K562 (cell line): ENCODE measurements at regions not wholly inside any gene's neighbourhood (a gene's known extent, or its start where the extent isn't known, plus 50 kb on each side); places are given as distances from the start of the nearest gene placed in this dataset.

ENCODE experiments used
- ATAC-seq: fragments of 200-7000 bp; cut with Tn5 transposase; 3 replicates; pipeline ENCODE4 v1.9.1; 2020; ENCODE audit warnings: moderate library complexity
- BruUV-seq: library from RNA; stranded (reverse); fragments of 400-500 nt; replicated peaks from 2 replicates; lab custom pipeline; 2021; lab: Mats Ljungman, UMichigan
- CTCF ChIA-PET: fragments of 300-600 bp; formaldehyde crosslinking; extraction: SDS; loops from one replicate; lab custom pipeline; 2021; ENCODE audit warnings: low intra/inter-chr PET ratio; lab: Yijun Ruan, JAX
- POLR2A ChIA-PET: fragments of 300-600, 350-650 bp; sonication (Branson Sonifier 250); formaldehyde crosslinking; extraction: SDS; loops from one replicate; lab custom pipeline; 2021; ENCODE audit warnings: antibody characterized with exemption, inconsistent platforms; lab: Yijun Ruan, JAX
- DNase-seq, 4 experiments: peaks; one replicate each; pipeline versions ENCODE4 v3.0.0 to v3.0.0-alpha.2; 2011 to 2018; ENCODE audit warnings: low spot score in 3 of 4, mixed read lengths in 3 of 4; ENCODE audit errors: extremely low read depth in 1 of 4
- FAIRE-seq: peaks from 2 replicates; lab custom pipeline; 2011; peaks lifted over from hg19 to GRCh38; lab: Jason Lieb, UNC
- H2AFZ ChIP-seq: 2 replicates; pipeline ENCODE4 v1.6.0; 2011; ENCODE audit warnings: low read depth, low read length, control low read depth, inconsistent platforms
- H3K27ac ChIP-seq: fragments of 200-600 bp; 3 replicates; pipeline ENCODE4 v1.8.0; 2011; ENCODE audit warnings: low read depth, mild to moderate bottlenecking, control low read depth, inconsistent platforms, low read length, moderate library complexity, mixed read lengths; ENCODE audit errors: extremely low read depth
- H3K27me3 ChIP-seq, 2 experiments: fragments of 300-600 bp in 1 of 2; 2 replicates in 1 of 2; 3 replicates in 1 of 2; pipeline versions ENCODE4 v1.6.0 to v1.8.0; 2011; ENCODE audit warnings: inconsistent platforms in 2 of 2, low read length in 2 of 2, mild to moderate bottlenecking in 1 of 2, mixed read lengths in 1 of 2, moderate library complexity in 1 of 2; ENCODE audit not compliant: control insufficient read depth in 2 of 2, insufficient read depth in 2 of 2
- H3K36me3 ChIP-seq: fragments of 300-600 bp; 3 replicates; pipeline ENCODE4 v1.8.0; 2011; ENCODE audit warnings: mild to moderate bottlenecking, low read length, inconsistent platforms; ENCODE audit not compliant: control insufficient read depth, insufficient read depth
- H3K4me1 ChIP-seq, 2 experiments: fragments of 200-600 bp in 1 of 2; replicated peaks in 1 of 2; 2 replicates in 1 of 2; 3 replicates in 1 of 2; pipeline versions ENCODE4 v1.5.1 to v1.8.0; 2011; ENCODE audit warnings: inconsistent platforms in 2 of 2, low read length in 2 of 2, mild to moderate bottlenecking in 1 of 2, mixed read lengths in 1 of 2, moderate library complexity in 1 of 2; ENCODE audit not compliant: control insufficient read depth in 2 of 2, insufficient read depth in 2 of 2
- H3K4me2 ChIP-seq: 2 replicates; pipeline ENCODE4 v1.6.1; 2011; ENCODE audit warnings: low read length, control low read depth, inconsistent platforms, mixed read lengths; ENCODE audit not compliant: insufficient read depth
- H3K4me3 ChIP-seq: fragments of 200-600 bp; sonication (generic), shearing (Covaris generic); 2 replicates; pipeline ENCODE4 v1.5.1; 2016; ENCODE audit warnings: control low read depth, inconsistent platforms
- H3K79me2 ChIP-seq: fragments of 200-600 bp; 3 replicates; pipeline ENCODE4 v1.8.0; 2011; ENCODE audit warnings: low read length, inconsistent platforms; ENCODE audit not compliant: control insufficient read depth, insufficient read depth
- H3K9ac ChIP-seq, 2 experiments: 2 replicates each; pipeline versions ENCODE4 v1.6.0 to v1.6.1; 2011; ENCODE audit warnings: low read depth in 2 of 2, low read length in 2 of 2, control low read depth in 1 of 2, inconsistent platforms in 1 of 2, mild to moderate bottlenecking in 1 of 2, mixed read lengths in 1 of 2; ENCODE audit not compliant: insufficient read depth in 1 of 2
- H3K9me1 ChIP-seq: one replicate; pipeline ENCODE4 v1.6.0; 2011; ENCODE audit warnings: inconsistent platforms, mild to moderate bottlenecking, low read length, moderate library complexity; ENCODE audit not compliant: control insufficient read depth, insufficient read depth
- H3K9me3 ChIP-seq: replicated peaks from 2 replicates; pipeline ENCODE4 v1.5.1; 2011; ENCODE audit warnings: low read depth, low read length, inconsistent platforms; ENCODE audit not compliant: control insufficient read depth, insufficient read depth
- H4K20me1 ChIP-seq: replicated peaks from 2 replicates; pipeline ENCODE4 v1.6.1; 2011; ENCODE audit warnings: low read length, inconsistent platforms, mixed read lengths; ENCODE audit not compliant: control insufficient read depth, insufficient read depth
- ARHGAP35 ChIP-seq: fragments of 450-650 bp; IDR thresholded peaks from 2 replicates; pipeline ENCODE4 v1.6.1; 2018; ENCODE audit not compliant: partially characterized antibody
- BCL6 ChIP-seq: fragments of 250-450 bp; sonication (Bioruptor Pico); IDR thresholded peaks from 2 replicates; pipeline ENCODE4 v1.4.0; 2020
- CREBBP ChIP-seq: IDR thresholded peaks from one replicate; pipeline ENCODE4 v1.6.1; 2012; ENCODE audit warnings: low read depth, mild to moderate bottlenecking, control low read depth, inconsistent platforms, low read length
- GABPA ChIP-seq: fragments of 200-800 bp; sonication (Bioruptor generic); conservative IDR thresholded peaks from 2 replicates; pipeline ENCODE4 v1.6.1; 2016; ENCODE audit warnings: low read depth, missing genetic modification characterization, missing compliant biosample characterization
- GATA2 ChIP-seq: sonication (generic); formaldehyde crosslinking; IDR thresholded peaks from 2 replicates; pipeline ENCODE4 v1.4.0; 2020; ENCODE audit warnings: mild to moderate bottlenecking, missing genetic modification reagents
- NR2C1 ChIP-seq, 2 experiments: fragments of 450-650 bp; IDR thresholded peaks; 2 replicates each; pipeline ENCODE4 v1.6.1; 2017; ENCODE audit warnings: mild to moderate bottlenecking in 2 of 2, antibody characterized with exemption in 1 of 2, inconsistent platforms in 1 of 2, missing compliant biosample characterization in 1 of 2, missing genetic modification characterization in 1 of 2
- PHB ChIP-seq: fragments of 250-450 bp; sonication (Bioruptor Pico); IDR thresholded peaks from 2 replicates; pipeline ENCODE4 v1.5.0; 2021
- PHTF2 ChIP-seq: fragments of 250-450 bp; sonication (Bioruptor Pico); IDR thresholded peaks from 2 replicates; pipeline ENCODE4 v1.5.0; 2021; ENCODE audit warnings: mild to moderate bottlenecking
- SETDB1 ChIP-seq: IDR thresholded peaks from one replicate; pipeline ENCODE4 v1.6.1; 2012; ENCODE audit warnings: low read length, control low read depth, inconsistent platforms
- SRF ChIP-seq, 2 experiments: fragments of 250-450, 450-650 bp in 1 of 2; sonication (Bioruptor Pico) in 1 of 2; sonication (generic) in 1 of 2; formaldehyde crosslinking; IDR thresholded peaks; 2 replicates each; pipeline versions ENCODE4 v1.5.0 to v1.5.1; 2020 to 2022; ENCODE audit warnings: mild to moderate bottlenecking in 1 of 2, missing genetic modification reagents in 1 of 2
- TAF9B ChIP-seq: fragments of 450-650 bp; IDR thresholded peaks from 2 replicates; pipeline ENCODE4 v1.6.1; 2018; ENCODE audit warnings: mild to moderate bottlenecking; ENCODE audit not compliant: partially characterized antibody
- ZNF175 ChIP-seq: fragments of 200-800 bp; sonication (Bioruptor generic); IDR thresholded peaks from 2 replicates; pipeline ENCODE4 v1.6.1; 2016; ENCODE audit warnings: low read depth, mild to moderate bottlenecking, missing genetic modification characterization, missing compliant biosample characterization
- ZNF780A ChIP-seq: fragments of 250-450 bp; sonication (Bioruptor Pico); IDR thresholded peaks from 2 replicates; pipeline ENCODE4 v1.5.0; 2021; ENCODE audit warnings: mild to moderate bottlenecking
- WGBS: fragments of 100-300 bp; shearing (Covaris generic); methylation state at CpG from one replicate; pipeline ENCODE4 v1.1.6; 2016; ENCODE audit warnings: low coverage, mixed read lengths; ENCODE audit not compliant: insufficient coverage; ENCODE audit errors: missing lambda C conversion rate; 5-methylcytosine and 5-hydroxymethylcytosine counted together
- in situ Hi-C: fragments of 300-500 bp; cut with MboI; formaldehyde crosslinking; loops from 4 replicates; pipeline ENCODE4 v1.15.0; 2018; ENCODE audit warnings: inconsistent platforms, mixed read lengths
- intact Hi-C: fragments of 100-400 bp; cut with micrococcal nuclease; formaldehyde crosslinking; loops from 2 replicates; pipeline ENCODE4 v1.14.2; 2022
- TF ChIP-seq, protein P1 (sequence below), 2 experiments: fragments of 450-650 bp in 1 of 2; IDR thresholded peaks; 2 replicates each; pipeline ENCODE4 v1.6.1; 2011 to 2017; ENCODE audit warnings: low read depth in 2 of 2, antibody characterized with exemption in 1 of 2, borderline replicate concordance in 1 of 2, low read length in 1 of 2, mild to moderate bottlenecking in 1 of 2, mixed read lengths in 1 of 2; ENCODE audit not compliant: control insufficient read depth in 1 of 2

DNA sequence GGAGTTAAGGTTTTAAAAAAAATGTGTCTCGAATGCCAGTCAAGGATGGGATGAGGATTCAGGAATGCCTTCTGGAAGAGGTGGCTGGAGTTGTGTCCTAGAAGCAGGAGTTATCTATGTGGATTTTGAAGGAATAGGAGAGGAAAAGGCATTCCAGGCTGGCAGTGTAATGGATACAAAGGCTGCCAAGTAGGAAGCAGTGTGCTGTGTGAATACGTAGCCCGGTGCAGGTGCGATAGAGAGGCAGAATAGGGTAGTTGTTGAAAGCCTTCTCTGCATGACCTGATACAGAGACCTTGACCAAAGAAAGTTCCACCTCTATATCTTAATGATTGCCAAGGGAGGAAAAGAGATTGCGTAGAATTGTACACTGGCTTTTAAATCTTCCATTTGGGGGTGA lies 128.1 kb upstream of the ITGB1 start:
- Histone ChIP-seq H3K9ac (no peak overlapping the region), H3K9me1 (no peaks in the 10 kb centered on the region), H3K4me2 (no peak overlapping the region), H3K79me2 (no peaks in the 10 kb centered on the region), H3K4me1 (no peaks in the 10 kb centered on the region), H3K9me3 (no peaks in the 10 kb centered on the region), H2AFZ (no peak overlapping the region), H4K20me1 (no peaks in the 10 kb centered on the region), H3K36me3 (no peaks in the 10 kb centered on the region), H3K27ac (no peak overlapping the region), H3K4me3 (no peak overlapping the region), H3K27me3 (peaks cover 5 to 10% of the 10 kb centered on the region in 2 experiments; a peak in 3 of 5 replicates)
- in situ Hi-C loops = no loop called here
- BruUV-seq = no TSS peak
- ATAC-seq (no peak), FAIRE-seq (no peak), DNase-seq (no peak)
- CTCF ChIA-PET = no interaction called here
- intact Hi-C loops = no loop called here
- no peak for TF ChIP-seq SRF (CRISPR knock-in tag; IDR thresholded peaks at IDR 0.05)
- no peak for TF ChIP-seq PHB (CRISPR knock-in tag)
- TF ChIP-seq BCL6 (CRISPR knock-in tag) = no peak
- TF ChIP-seq CREBBP = no peak
- 0% methylated on average over 5 of the region's 5 CpGs for WGBS
- POLR2A ChIA-PET = no interaction called here

DNA sequence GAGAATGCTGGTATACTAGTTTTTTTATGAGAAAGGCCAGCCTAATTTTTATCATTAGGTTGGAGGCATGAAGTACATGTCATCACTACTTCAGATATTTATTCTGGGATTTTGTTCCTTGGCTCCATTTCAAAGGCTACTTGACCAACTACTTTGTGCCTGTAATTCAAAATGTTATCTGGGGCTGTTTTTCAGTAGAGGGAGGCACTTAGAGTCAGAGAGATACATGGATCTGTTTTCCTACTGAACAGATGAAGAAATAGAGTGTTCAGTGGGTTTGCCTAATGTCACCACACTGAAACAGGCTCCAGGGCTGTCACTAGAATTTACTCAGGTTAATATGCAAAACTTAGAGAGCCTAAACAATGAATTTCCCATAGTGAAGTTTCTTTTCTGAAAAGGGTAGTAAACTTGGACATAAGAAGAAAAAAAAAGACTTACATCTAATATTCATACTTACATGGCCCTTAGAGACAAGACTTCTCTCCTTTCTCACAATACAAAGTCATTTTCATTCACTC lies 127.3 kb upstream of the ITGB1 start:
- ChIA-PET POLR2A (no interaction called here), CTCF (interaction anchor here (0.7 kb wide), 1 partner anchor 930 kb away, joined by 3 read pairs; no protein-coding TSS in a partner anchor)
- Histone ChIP-seq H3K4me2 (no peak overlapping the region), H2AFZ (no peak overlapping the region), H3K9me1 (no peaks in the 10 kb centered on the region), H3K27me3 (peaks cover 5 to 10% of the 10 kb centered on the region in 2 experiments; a peak in 3 of 5 replicates), H3K36me3 (no peaks in the 10 kb centered on the region), H3K4me3 (no peak overlapping the region), H3K27ac (no peak overlapping the region), H3K79me2 (no peaks in the 10 kb centered on the region), H3K9me3 (no peaks in the 10 kb centered on the region), H3K4me1 (no peaks in the 10 kb centered on the region), H3K9ac (no peak overlapping the region), H4K20me1 (no peaks in the 10 kb centered on the region)
- TF ChIP-seq GABPA (tag) (no peak), ARHGAP35 (no peak), TAF9B (no peak), ZNF175 (CRISPR knock-in tag) (no peak), PHTF2 (CRISPR knock-in tag) (no peak), ZNF780A (CRISPR knock-in tag) (no peak), GATA2 (no peak), SETDB1 (no peak), NR2C1 (IDR thresholded peaks at IDR 0.05) (no peak), NR2C1 (tag; IDR thresholded peaks at IDR 0.05) (no peak)
- TF ChIP-seq, protein P1, sequence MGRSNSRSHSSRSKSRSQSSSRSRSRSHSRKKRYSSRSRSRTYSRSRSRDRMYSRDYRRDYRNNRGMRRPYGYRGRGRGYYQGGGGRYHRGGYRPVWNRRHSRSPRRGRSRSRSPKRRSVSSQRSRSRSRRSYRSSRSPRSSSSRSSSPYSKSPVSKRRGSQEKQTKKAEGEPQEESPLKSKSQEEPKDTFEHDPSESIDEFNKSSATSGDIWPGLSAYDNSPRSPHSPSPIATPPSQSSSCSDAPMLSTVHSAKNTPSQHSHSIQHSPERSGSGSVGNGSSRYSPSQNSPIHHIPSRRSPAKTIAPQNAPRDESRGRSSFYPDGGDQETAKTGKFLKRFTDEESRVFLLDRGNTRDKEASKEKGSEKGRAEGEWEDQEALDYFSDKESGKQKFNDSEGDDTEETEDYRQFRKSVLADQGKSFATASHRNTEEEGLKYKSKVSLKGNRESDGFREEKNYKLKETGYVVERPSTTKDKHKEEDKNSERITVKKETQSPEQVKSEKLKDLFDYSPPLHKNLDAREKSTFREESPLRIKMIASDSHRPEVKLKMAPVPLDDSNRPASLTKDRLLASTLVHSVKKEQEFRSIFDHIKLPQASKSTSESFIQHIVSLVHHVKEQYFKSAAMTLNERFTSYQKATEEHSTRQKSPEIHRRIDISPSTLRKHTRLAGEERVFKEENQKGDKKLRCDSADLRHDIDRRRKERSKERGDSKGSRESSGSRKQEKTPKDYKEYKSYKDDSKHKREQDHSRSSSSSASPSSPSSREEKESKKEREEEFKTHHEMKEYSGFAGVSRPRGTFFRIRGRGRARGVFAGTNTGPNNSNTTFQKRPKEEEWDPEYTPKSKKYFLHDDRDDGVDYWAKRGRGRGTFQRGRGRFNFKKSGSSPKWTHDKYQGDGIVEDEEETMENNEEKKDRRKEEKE (IDR thresholded peaks at IDR 0.05; ENCODE audit: borderline replicate concordance in 1 of 2, control insufficient read depth in 1 of 2, low read depth in 2 of 2, low read length in 1 of 2) = no peak
- BruUV-seq = no TSS peak
- DNase-seq = no peak
- no peak for ATAC-seq
- no peak for FAIRE-seq
- in situ Hi-C loops (no loop called here), intact Hi-C loops (no loop called here)
